ENCODE measurements at regions not wholly inside any gene's neighbourhood (a gene's known extent, or its start where the extent isn't known, plus 50 kb on each side); places are given as distances from the start of the nearest gene placed in this dataset.
"Not testable (repeated sequence)": the region's sequence is repeated elsewhere in the genome, so short reads cannot be mapped to it uniquely, and the experiment has no call there.

- H3K4me1 ChIP-seq: no peaks in the 10 kb centered on the region
- H3K36me3 ChIP-seq (ENCODE audit: insufficient read depth in 1 of 2, low read depth in 1 of 2): no peaks in the 10 kb centered on the region
- peaks cover 0 to 2% (median 0%) of the 10 kb centered on the region in 3 donors for H3K27me3 ChIP-seq (ENCODE audit: insufficient read depth in 3 of 3, low read length in 2 of 3)
- H3K4me3 ChIP-seq: no peak overlapping the region
- H3K27ac ChIP-seq: no peak overlapping the region
- DNase-seq (no peak), ATAC-seq (no peak)
- WGBS, 3 donors: 84 to 89% (median 89%) methylated on average over 3 of the region's 3 CpGs
- intact Hi-C loops (cut with DNase I): no loop called here
- TF ChIP-seq CTCF (IDR thresholded peaks at IDR 0.05): no peak
- H3K9me3 ChIP-seq: no peaks in the 10 kb centered on the region
These were observed 265.7 kb downstream of the SHOX start for GRCh38 chrX:896256-896655.

GRCh38 chrX:889966-890651, 259.5 kb downstream of the SHOX start:
- H3K27me3 ChIP-seq (ENCODE audit: insufficient read depth in 3 of 3, low read length in 2 of 3): peaks cover 0 to 2% (median 0%) of the 10 kb centered on the region in 3 donors
- H3K36me3 ChIP-seq (ENCODE audit: insufficient read depth in 1 of 2, low read depth in 1 of 2): no peaks in the 10 kb centered on the region
- no peak for TF ChIP-seq CTCF (IDR thresholded peaks at IDR 0.05)
- H3K27ac ChIP-seq: no peak overlapping the region
- WGBS, 3 donors: 86 to 92% (median 87%) methylated on average over 5 of the region's 5 CpGs
- ATAC-seq: no peak
- intact Hi-C loops (cut with DNase I): no loop called here
- H3K4me1 ChIP-seq: no peaks in the 10 kb centered on the region
- no peak for DNase-seq
- peaks cover 18% of the 10 kb centered on the region for H3K9me3 ChIP-seq
- no peak overlapping the region for H3K4me3 ChIP-seq

GRCh38 chrX:887724-888123, 257.1 kb downstream of the SHOX start:
- peaks cover 18% of the 10 kb centered on the region for H3K9me3 ChIP-seq
- intact Hi-C loops (cut with DNase I); H3K27me3 ChIP-seq (ENCODE audit: insufficient read depth in 3 of 3, low read length in 2 of 3): not testable (repeated sequence)

GRCh38 chrX:883588-883987, 253.0 kb downstream of the SHOX start:
- Histone ChIP-seq H3K9me3 (peaks cover 8% of the 10 kb centered on the region), H3K4me3 (no peak overlapping the region), H3K27me3 (ENCODE audit: insufficient read depth in 3 of 3, low read length in 2 of 3) (no peaks in the 10 kb centered on the region), H3K4me1 (no peaks in the 10 kb centered on the region), H3K27ac (no peak overlapping the region), H3K36me3 (ENCODE audit: insufficient read depth in 1 of 2, low read depth in 1 of 2) (no peaks in the 10 kb centered on the region)
- no peak for ATAC-seq
- 30 to 52% (median 34%) methylated on average over 10 of the region's 10 CpGs for WGBS, 3 donors
- intact Hi-C loops (cut with DNase I): no loop called here
- TF ChIP-seq CTCF (IDR thresholded peaks at IDR 0.05): no peak
- DNase-seq: no peak

More at GRCh38 chrX:887724-888123, 257.1 kb downstream of the SHOX start:
- not testable (repeated sequence) for H3K4me3 ChIP-seq; H3K4me1 ChIP-seq; ATAC-seq; DNase-seq; H3K36me3 ChIP-seq (ENCODE audit: insufficient read depth in 1 of 2, low read depth in 1 of 2); H3K27ac ChIP-seq
- 91 to 94% (median 92%) methylated on average over 13 of the region's 13 CpGs for WGBS, 3 donors

GRCh38 chrX:879756-880698, 249.4 kb downstream of the SHOX start:
- ATAC-seq; H3K4me3 ChIP-seq; H3K36me3 ChIP-seq (ENCODE audit: insufficient read depth in 1 of 2, low read depth in 1 of 2): not testable (repeated sequence)

More at GRCh38 chrX:879756-880698, 249.4 kb downstream of the SHOX start:
- DNase-seq; H3K27ac ChIP-seq; H3K9me3 ChIP-seq; intact Hi-C loops (cut with DNase I); H3K4me1 ChIP-seq; H3K27me3 ChIP-seq (ENCODE audit: insufficient read depth in 3 of 3, low read length in 2 of 3): not testable (repeated sequence)
- 56 to 68% (median 66%) methylated on average over 11 of the region's 11 CpGs for WGBS, 3 donors
